Stimulated activated CD4-positive, alpha-beta T cell treated with anti-CD3 and anti-CD28 coated beads, Interleukin-4, amount 100 ng/mL, for 48 hours (primary cell): ENCODE measurements at regions not wholly inside any gene's neighbourhood (a gene's known extent, or its start where the extent isn't known, plus 50 kb on each side); places are given as distances from the start of the nearest gene placed in this dataset.

Experiments used
- DNase-seq, 2 donors: peaks; one replicate each; pipeline ENCODE4 v3.0.0-alpha.2; 2020; ENCODE audit warnings: low read depth in 2 of 2

- DNase-seq = no peak
Measured at GRCh38 chr2:15807418-15808203, 132.7 kb upstream of the MYCN start.

GRCh38 chr2:15808204-15808910, 132.0 kb upstream of the MYCN start:
- DNase-seq = no peak

GRCh38 chr2:15808944-15809343, 131.4 kb upstream of the MYCN start:
- DNase-seq = no peak

- no peak for DNase-seq
Measured at GRCh38 chr2:15809404-15809803, 130.9 kb upstream of the MYCN start.

GRCh38 chr2:15810477-15811150, 129.7 kb upstream of the MYCN start:
- no peak for DNase-seq

- no peak for DNase-seq
Measured at GRCh38 chr2:15811367-15811766, 129.0 kb upstream of the MYCN start.

GRCh38 chr2:15812187-15812780, 128.1 kb upstream of the MYCN start:
- no peak for DNase-seq

- no peak for DNase-seq
Measured at GRCh38 chr2:15813481-15814266, 126.7 kb upstream of the MYCN start.

- no peak for DNase-seq
Measured at GRCh38 chr2:15814403-15814802, 125.9 kb upstream of the MYCN start.

GRCh38 chr2:15814946-15815345, 125.4 kb upstream of the MYCN start:
- no peak for DNase-seq

- no peak for DNase-seq
Measured at GRCh38 chr2:15816226-15816625, 124.1 kb upstream of the MYCN start.

- DNase-seq = no peak
Measured at GRCh38 chr2:15816674-15817406, 123.5 kb upstream of the MYCN start.

GRCh38 chr2:15817748-15818147, 122.6 kb upstream of the MYCN start:
- DNase-seq = no peak

GRCh38 chr2:15818318-15818753, 122.0 kb upstream of the MYCN start:
- DNase-seq = no peak

GRCh38 chr2:15818881-15819280, 121.5 kb upstream of the MYCN start:
- no peak for DNase-seq

- no peak for DNase-seq
Measured at GRCh38 chr2:15819562-15820256, 120.6 kb upstream of the MYCN start.

GRCh38 chr2:15820257-15820566, 120.1 kb upstream of the MYCN start:
- DNase-seq = no peak

GRCh38 chr2:15820927-15821326, 119.4 kb upstream of the MYCN start:
- DNase-seq = no peak

- DNase-seq = no peak
Measured at GRCh38 chr2:15822151-15823044, 118.0 kb upstream of the MYCN start.
